ENCODE measurements at regions not wholly inside any gene's neighbourhood (a gene's known extent, or its start where the extent isn't known, plus 50 kb on each side); places are given as distances from the start of the nearest gene placed in this dataset.

DNA sequence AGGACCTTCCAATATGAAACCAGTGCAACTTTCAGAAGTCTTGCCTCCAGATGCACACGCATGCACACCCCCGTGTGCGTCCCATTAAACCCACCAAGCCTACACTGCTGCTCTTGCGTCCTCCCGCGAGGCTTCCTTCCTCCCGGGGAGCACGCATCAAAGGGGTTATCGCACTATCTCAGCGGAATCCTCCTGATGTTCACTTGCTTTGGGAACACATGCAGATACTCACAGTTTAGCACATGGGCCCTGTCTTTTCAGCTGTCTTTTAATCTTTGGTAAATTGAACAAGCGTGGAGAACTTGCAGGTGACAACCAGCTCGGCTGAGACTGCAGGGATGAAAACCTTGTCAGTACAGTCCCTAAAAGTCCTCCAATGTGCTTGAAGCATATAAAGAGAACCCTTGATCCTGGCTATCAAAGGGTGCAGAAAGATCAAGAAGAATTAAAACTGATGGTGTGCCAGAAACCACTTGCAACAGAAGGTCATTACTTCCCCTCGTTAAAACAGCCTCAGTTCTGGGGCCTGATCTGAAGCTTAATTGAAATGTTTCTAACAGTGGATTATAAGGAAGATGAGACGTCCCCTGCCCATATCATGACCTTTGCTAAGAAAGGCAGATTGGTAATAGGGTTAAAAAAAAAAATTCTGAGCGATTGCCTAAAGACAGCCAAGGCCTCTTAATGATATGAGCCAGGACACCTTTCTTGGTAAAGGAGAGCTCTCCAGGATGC lies 149.4 kb upstream of the LMO4 start:
- TF ChIP-seq CREB1 (IDR thresholded peaks at IDR 0.05; ENCODE audit: low read depth) (no peak), TAF1 (IDR thresholded peaks at IDR 0.05; ENCODE audit: low read depth) (no peak), TEAD4 (IDR thresholded peaks at IDR 0.05) (no peak), NFIC (IDR thresholded peaks at IDR 0.05) (no peak)
- TF ChIP-seq, protein P1, sequence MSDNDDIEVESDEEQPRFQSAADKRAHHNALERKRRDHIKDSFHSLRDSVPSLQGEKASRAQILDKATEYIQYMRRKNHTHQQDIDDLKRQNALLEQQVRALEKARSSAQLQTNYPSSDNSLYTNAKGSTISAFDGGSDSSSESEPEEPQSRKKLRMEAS (IDR thresholded peaks at IDR 0.05), result no peak
- TF ChIP-seq, protein P2, sequence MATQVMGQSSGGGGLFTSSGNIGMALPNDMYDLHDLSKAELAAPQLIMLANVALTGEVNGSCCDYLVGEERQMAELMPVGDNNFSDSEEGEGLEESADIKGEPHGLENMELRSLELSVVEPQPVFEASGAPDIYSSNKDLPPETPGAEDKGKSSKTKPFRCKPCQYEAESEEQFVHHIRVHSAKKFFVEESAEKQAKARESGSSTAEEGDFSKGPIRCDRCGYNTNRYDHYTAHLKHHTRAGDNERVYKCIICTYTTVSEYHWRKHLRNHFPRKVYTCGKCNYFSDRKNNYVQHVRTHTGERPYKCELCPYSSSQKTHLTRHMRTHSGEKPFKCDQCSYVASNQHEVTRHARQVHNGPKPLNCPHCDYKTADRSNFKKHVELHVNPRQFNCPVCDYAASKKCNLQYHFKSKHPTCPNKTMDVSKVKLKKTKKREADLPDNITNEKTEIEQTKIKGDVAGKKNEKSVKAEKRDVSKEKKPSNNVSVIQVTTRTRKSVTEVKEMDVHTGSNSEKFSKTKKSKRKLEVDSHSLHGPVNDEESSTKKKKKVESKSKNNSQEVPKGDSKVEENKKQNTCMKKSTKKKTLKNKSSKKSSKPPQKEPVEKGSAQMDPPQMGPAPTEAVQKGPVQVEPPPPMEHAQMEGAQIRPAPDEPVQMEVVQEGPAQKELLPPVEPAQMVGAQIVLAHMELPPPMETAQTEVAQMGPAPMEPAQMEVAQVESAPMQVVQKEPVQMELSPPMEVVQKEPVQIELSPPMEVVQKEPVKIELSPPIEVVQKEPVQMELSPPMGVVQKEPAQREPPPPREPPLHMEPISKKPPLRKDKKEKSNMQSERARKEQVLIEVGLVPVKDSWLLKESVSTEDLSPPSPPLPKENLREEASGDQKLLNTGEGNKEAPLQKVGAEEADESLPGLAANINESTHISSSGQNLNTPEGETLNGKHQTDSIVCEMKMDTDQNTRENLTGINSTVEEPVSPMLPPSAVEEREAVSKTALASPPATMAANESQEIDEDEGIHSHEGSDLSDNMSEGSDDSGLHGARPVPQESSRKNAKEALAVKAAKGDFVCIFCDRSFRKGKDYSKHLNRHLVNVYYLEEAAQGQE (IDR thresholded peaks at IDR 0.05; ENCODE audit: low read depth), result no peak
- TF ChIP-seq, protein P3, sequence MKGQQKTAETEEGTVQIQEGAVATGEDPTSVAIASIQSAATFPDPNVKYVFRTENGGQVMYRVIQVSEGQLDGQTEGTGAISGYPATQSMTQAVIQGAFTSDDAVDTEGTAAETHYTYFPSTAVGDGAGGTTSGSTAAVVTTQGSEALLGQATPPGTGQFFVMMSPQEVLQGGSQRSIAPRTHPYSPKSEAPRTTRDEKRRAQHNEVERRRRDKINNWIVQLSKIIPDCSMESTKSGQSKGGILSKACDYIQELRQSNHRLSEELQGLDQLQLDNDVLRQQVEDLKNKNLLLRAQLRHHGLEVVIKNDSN (IDR thresholded peaks at IDR 0.05), result no peak

DNA sequence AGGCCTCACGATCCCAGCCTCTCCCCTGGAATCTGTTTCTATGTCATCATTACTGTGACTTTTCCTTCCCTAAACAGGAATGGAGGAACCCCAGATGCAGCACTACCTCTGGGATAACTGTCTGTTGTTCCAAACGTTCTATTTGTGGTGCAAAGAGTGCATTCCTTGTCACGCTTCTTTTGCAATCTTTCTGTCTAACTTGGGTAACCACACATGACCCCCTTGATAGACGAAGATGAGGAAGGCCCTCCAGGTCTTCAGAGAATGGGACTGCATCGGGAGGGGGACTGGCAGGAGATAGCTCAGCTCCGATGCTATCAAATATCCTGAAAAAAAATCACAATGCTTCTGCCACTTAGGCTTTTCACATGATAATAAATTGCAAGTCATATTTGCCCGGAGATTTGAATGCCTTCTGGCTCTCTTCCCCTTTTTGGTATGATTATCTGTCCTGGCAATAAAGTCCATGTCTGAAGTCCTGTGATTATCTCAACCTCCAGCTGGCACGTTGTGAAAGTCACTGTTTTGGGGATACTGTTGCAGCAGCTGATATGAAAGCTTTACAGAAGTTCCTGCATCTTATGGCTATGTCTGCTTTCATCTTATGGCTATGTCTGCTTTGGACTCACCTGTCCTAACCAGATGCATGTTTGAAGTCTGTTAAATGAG lies 148.7 kb upstream of the LMO4 start:
- TF ChIP-seq YY1 (IDR thresholded peaks at IDR 0.05; ENCODE audit: low read depth) (no peak), EP300 (IDR thresholded peaks at IDR 0.05; ENCODE audit: borderline replicate concordance) (no peak), TAF1 (IDR thresholded peaks at IDR 0.05; ENCODE audit: low read depth) (no peak), CEBPB (IDR thresholded peaks at IDR 0.05) (no peak), RAD21 (IDR thresholded peaks at IDR 0.05; ENCODE audit: low read depth) (no peak), TCF12 (IDR thresholded peaks at IDR 0.05; ENCODE audit: low read depth) (no peak), NFIC (IDR thresholded peaks at IDR 0.05) (no peak), TEAD4 (IDR thresholded peaks at IDR 0.05) (no peak), EGR1 (IDR thresholded peaks at IDR 0.05) (no peak), CREB1 (IDR thresholded peaks at IDR 0.05; ENCODE audit: low read depth) (no peak), FOXM1 (IDR thresholded peaks at IDR 0.05; ENCODE audit: borderline replicate concordance, low read depth) (no peak), ZBTB7A (IDR thresholded peaks at IDR 0.05; ENCODE audit: low read depth) (no peak)
- TF ChIP-seq, protein P2 (IDR thresholded peaks at IDR 0.05; ENCODE audit: low read depth), result no peak
- TF ChIP-seq, protein P1 (IDR thresholded peaks at IDR 0.05), result no peak
- TF ChIP-seq, protein P3 (IDR thresholded peaks at IDR 0.05), result no peak

DNA sequence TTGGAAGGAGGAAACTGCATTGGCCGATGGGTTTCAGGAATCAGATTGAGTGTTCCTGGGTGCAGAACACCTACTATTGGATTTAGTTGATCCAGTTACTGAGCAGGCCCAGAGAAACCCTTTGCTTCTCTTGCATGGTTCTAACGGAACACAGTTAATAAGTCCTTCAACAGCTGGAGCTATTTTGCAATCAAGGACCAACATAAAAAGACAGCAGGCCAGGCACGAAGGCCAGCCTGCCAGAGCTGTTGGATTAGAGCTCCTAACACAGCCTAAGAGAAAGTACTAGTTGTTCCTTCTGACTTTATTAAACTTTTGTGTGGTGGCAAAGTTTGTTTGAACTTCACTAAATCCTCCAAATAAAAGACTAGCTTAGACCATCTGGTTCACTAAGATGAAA lies 148.0 kb upstream of the LMO4 start:
- TF ChIP-seq, protein P1 (IDR thresholded peaks at IDR 0.05), result no peak
- TF ChIP-seq EP300 (IDR thresholded peaks at IDR 0.05; ENCODE audit: borderline replicate concordance) (no peak), TAF1 (IDR thresholded peaks at IDR 0.05; ENCODE audit: low read depth) (no peak), ZBTB7A (IDR thresholded peaks at IDR 0.05; ENCODE audit: low read depth) (no peak)

DNA sequence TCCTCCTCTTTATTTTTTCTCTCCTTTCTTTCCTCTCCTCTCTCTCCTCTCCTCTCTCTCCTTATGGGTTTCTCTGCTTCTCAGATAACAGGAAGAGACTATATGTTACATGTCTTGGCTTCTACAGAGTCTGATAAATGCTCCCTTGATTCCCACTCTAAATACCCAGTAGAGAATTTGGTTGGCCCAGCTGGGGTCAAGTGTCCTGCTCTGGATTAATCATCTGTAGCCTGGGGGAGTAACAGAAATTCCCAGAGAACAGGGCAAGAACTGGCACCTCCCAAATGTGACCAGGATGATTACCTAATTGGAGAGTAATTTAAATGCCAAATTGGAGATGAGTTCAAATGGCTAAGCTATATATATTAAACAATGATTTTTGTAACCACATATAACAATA lies 146.1 kb upstream of the LMO4 start:
- TF ChIP-seq CREB1 (IDR thresholded peaks at IDR 0.05; ENCODE audit: low read depth) (no peak), CEBPB (IDR thresholded peaks at IDR 0.05) (no peak), ZBTB7A (IDR thresholded peaks at IDR 0.05; ENCODE audit: low read depth) (no peak), EGR1 (IDR thresholded peaks at IDR 0.05) (no peak), TCF12 (IDR thresholded peaks at IDR 0.05; ENCODE audit: low read depth) (no peak), EP300 (IDR thresholded peaks at IDR 0.05; ENCODE audit: borderline replicate concordance) (no peak), NFIC (IDR thresholded peaks at IDR 0.05) (no peak), YY1 (IDR thresholded peaks at IDR 0.05; ENCODE audit: low read depth) (no peak), TAF1 (IDR thresholded peaks at IDR 0.05; ENCODE audit: low read depth) (no peak), RAD21 (IDR thresholded peaks at IDR 0.05; ENCODE audit: low read depth) (no peak), FOXM1 (IDR thresholded peaks at IDR 0.05; ENCODE audit: borderline replicate concordance, low read depth) (no peak), TEAD4 (IDR thresholded peaks at IDR 0.05) (no peak)
- TF ChIP-seq, protein P3 (IDR thresholded peaks at IDR 0.05), result no peak
- TF ChIP-seq, protein P1 (IDR thresholded peaks at IDR 0.05), result no peak
- TF ChIP-seq, protein P2 (IDR thresholded peaks at IDR 0.05; ENCODE audit: low read depth), result no peak
